ENCODE measurements at regions not wholly inside any gene's neighbourhood (a gene's known extent, or its start where the extent isn't known, plus 50 kb on each side); places are given as distances from the start of the nearest gene placed in this dataset.

DNA sequence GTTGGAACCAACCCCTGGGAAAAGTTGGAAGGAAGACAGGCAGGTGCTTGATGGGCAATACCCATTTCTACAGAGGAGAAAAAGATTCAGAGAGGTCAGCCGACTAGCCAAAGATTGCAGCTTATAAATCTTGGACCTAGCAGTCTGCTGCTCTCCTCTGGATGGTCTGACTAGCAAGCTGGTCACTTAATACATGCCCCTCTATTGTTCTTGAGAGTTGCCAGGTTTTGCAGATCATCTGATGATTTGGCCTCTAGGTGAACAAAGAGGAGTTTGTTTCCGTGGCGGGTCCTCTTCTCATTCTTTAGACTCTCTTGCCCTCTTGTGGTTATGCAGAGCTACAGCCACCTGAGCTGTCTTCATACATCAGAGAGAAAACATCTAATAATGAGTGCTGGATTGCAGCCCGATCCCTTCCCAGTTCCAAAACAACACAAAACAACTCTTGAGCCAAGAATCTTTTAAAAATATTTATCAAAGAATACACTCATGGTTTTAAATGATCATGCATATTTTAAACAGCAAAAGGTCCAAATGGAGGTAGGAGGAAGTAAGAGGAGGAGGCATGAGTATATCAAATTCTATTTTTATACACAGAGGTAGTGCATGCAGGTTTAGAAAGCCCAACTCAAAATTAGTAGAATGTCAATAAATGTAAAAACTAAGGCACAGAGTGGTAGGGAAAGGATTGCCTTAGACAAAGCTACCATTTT is 115.7 kb downstream of the SLC30A10 start (continued):
- no peak for TF ChIP-seq ZNF449 (tag by site-specific recombination; IDR thresholded peaks at IDR 0.05)
- TF ChIP-seq CTCF (tag by site-specific recombination; IDR thresholded peaks at IDR 0.05), result peak; percentile 76
- no peak for TF ChIP-seq ZNF560 (tag by site-specific recombination; IDR thresholded peaks at IDR 0.05; ENCODE audit: borderline replicate concordance)
- 0 out of 2 replicates have a peak, but pooled peaks have one; percentile 21 for TF ChIP-seq ZBTB17 (tag by site-specific recombination; IDR thresholded peaks at IDR 0.05)
- TF ChIP-seq ZNF184 (tag by site-specific recombination; IDR thresholded peaks at IDR 0.05), result peak; percentile 37; the same call in 1 of the 2 replicates
- no peak for TF ChIP-seq ZNF114 (tag by site-specific recombination; IDR thresholded peaks at IDR 0.05)
- TF ChIP-seq ZNF501 (tag by site-specific recombination; IDR thresholded peaks at IDR 0.05), result no peak
- TF ChIP-seq ZNF654 (tag by site-specific recombination; IDR thresholded peaks at IDR 0.05; ENCODE audit: low read depth), result peak; percentile 86
- TF ChIP-seq ZFP3 (tag by site-specific recombination; IDR thresholded peaks at IDR 0.05; ENCODE audit: low read depth), result peak; percentile 55
- no peak for TF ChIP-seq YY1 (tag by site-specific recombination; IDR thresholded peaks at IDR 0.05)
- no peak for TF ChIP-seq ZBTB6 (tag by site-specific recombination; IDR thresholded peaks at IDR 0.05)
- no peak for TF ChIP-seq ZNF112 (tag by site-specific recombination; IDR thresholded peaks at IDR 0.05)

- Histone ChIP-seq H3K9me3 (ENCODE audit: control insufficient read depth, insufficient read depth, low read depth, low read length) (no peaks in the 10 kb centered on the region), H3K4me1 (ENCODE audit: control insufficient read depth, insufficient read depth, low read length) (no peaks in the 10 kb centered on the region), H3K4me3 (ENCODE audit: low read depth, low read length) (no peak overlapping the region), H3K27ac (ENCODE audit: extremely low read depth, low read depth, low read length) (no peak overlapping the region), H3K36me3 (ENCODE audit: control insufficient read depth in 2 of 2, insufficient read depth in 1 of 2, low read length in 2 of 2) (no peaks in the 10 kb centered on the region)
- ChIA-PET CTCF (interaction anchor here (0.5 to 2.6 kb wide), 27 partner anchors 9 to 1556 kb away, joined by 3 to 13 read pairs (median 3); no protein-coding TSS in a partner anchor), POLR2A (no interaction called here)
- TF ChIP-seq ZNF449 (tag by site-specific recombination; IDR thresholded peaks at IDR 0.05), result no peak
- no peak for TF ChIP-seq REST (tag by site-specific recombination; IDR thresholded peaks at IDR 0.05)
- no peak for TF ChIP-seq YY2 (tag by site-specific recombination; IDR thresholded peaks at IDR 0.05)
- no peak for TF ChIP-seq ZBTB20 (tag by site-specific recombination; IDR thresholded peaks at IDR 0.05)
Measured at GRCh38 chr1:219812086-219812485, 116.3 kb downstream of the SLC30A10 start.
